Osteocyte (in vitro differentiated cells): ENCODE measurements at regions not wholly inside any gene's neighbourhood (a gene's known extent, or its start where the extent isn't known, plus 50 kb on each side); places are given as distances from the start of the nearest gene placed in this dataset.

Experiments
- DNase-seq: peaks from one replicate; pipeline ENCODE4 v3.0.0; 2021; ENCODE audit warnings: mixed read lengths; ENCODE audit not compliant: unreplicated experiment; ENCODE audit errors: extremely low spot score
- H3K27ac Mint-ChIP-seq: one replicate; pipeline ENCODE4 v1.8.0; 2021; ENCODE audit warnings: mild to moderate bottlenecking, mixed read lengths; ENCODE audit not compliant: unreplicated experiment
- H3K27me3 Mint-ChIP-seq: one replicate; pipeline ENCODE4 v1.8.0; 2021; ENCODE audit warnings: mixed read lengths; ENCODE audit not compliant: unreplicated experiment
- H3K36me3 Mint-ChIP-seq: one replicate; pipeline ENCODE4 v1.8.0; 2021; ENCODE audit warnings: mixed read lengths; ENCODE audit not compliant: unreplicated experiment
- H3K4me1 Mint-ChIP-seq: one replicate; pipeline ENCODE4 v1.8.0; 2021; ENCODE audit warnings: mixed read lengths; ENCODE audit not compliant: unreplicated experiment
- H3K4me3 Mint-ChIP-seq: one replicate; pipeline ENCODE4 v1.8.0; 2021; ENCODE audit warnings: mild to moderate bottlenecking, moderate library complexity, mixed read lengths; ENCODE audit not compliant: unreplicated experiment
- H3K9me3 Mint-ChIP-seq: one replicate; pipeline ENCODE4 v1.8.0; 2021; ENCODE audit warnings: mixed read lengths; ENCODE audit not compliant: unreplicated experiment
- TF ChIP-seq, protein P1 (sequence below): fragments of 200-600 bp; sonication (generic); IDR thresholded peaks from 2 replicates; pipeline ENCODE4 v1.5.0; 2021; ENCODE audit warnings: antibody characterized with exemption, mild to moderate bottlenecking, moderate library complexity

DNA sequence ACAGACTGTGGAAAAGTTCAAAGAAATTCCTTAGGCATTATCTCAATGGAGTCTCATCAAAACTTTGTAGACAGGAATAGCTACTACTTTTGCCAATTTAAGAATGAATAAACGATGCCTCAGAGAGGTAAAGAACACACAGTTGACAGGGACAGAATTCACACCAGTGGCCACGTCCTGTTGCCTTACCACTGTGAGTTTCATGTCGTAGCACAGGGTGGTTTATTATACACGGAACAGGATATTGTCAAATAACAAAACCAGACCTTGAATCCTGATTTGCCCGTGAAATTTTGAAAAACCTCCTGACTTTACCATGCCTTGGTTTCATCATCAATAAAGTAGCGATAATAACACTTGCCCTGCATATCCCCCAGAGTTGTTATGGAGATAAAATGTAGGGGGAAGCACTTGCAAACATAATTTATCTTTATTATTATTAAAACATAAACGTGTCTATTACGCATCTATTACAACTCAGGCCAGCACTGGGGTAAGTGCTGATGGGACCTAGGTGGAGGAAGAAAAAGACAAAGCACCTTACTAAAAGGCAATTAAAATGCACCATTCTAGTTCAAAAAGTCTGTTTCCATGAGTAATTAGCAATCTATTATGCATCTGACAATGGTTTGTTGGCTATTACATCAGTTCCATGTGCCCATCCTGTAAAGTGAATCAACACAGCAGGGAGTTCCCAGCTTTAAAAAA, 408.1 kb upstream of the RUNX1 start:
- no peak overlapping the region for H3K4me3 Mint-ChIP-seq
- no peaks in the 10 kb centered on the region for H3K9me3 Mint-ChIP-seq
- no peaks in the 10 kb centered on the region for H3K27me3 Mint-ChIP-seq
- H3K27ac Mint-ChIP-seq: no peak overlapping the region
- DNase-seq: no peak
- TF ChIP-seq, protein P1, sequence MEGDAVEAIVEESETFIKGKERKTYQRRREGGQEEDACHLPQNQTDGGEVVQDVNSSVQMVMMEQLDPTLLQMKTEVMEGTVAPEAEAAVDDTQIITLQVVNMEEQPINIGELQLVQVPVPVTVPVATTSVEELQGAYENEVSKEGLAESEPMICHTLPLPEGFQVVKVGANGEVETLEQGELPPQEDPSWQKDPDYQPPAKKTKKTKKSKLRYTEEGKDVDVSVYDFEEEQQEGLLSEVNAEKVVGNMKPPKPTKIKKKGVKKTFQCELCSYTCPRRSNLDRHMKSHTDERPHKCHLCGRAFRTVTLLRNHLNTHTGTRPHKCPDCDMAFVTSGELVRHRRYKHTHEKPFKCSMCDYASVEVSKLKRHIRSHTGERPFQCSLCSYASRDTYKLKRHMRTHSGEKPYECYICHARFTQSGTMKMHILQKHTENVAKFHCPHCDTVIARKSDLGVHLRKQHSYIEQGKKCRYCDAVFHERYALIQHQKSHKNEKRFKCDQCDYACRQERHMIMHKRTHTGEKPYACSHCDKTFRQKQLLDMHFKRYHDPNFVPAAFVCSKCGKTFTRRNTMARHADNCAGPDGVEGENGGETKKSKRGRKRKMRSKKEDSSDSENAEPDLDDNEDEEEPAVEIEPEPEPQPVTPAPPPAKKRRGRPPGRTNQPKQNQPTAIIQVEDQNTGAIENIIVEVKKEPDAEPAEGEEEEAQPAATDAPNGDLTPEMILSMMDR: no peak
- no peaks in the 10 kb centered on the region for H3K4me1 Mint-ChIP-seq
- H3K36me3 Mint-ChIP-seq: no peaks in the 10 kb centered on the region

GRCh38 chr21:35451276-35451675, 402.2 kb upstream of the RUNX1 start:
- H3K9me3 Mint-ChIP-seq: peaks cover 4% of the 10 kb centered on the region
- peaks cover 7% of the 10 kb centered on the region for H3K4me1 Mint-ChIP-seq
- no peaks in the 10 kb centered on the region for H3K36me3 Mint-ChIP-seq
- DNase-seq: no peak
- no peak overlapping the region for H3K4me3 Mint-ChIP-seq
- no peaks in the 10 kb centered on the region for H3K27me3 Mint-ChIP-seq
- TF ChIP-seq, protein P1: no peak
- no peak overlapping the region for H3K27ac Mint-ChIP-seq

GRCh38 chr21:35450830-35451229, 401.7 kb upstream of the RUNX1 start:
- Mint-ChIP-seq H3K9me3 (peaks cover 4% of the 10 kb centered on the region), H3K4me3 (no peak overlapping the region), H3K36me3 (no peaks in the 10 kb centered on the region), H3K4me1 (peaks cover 7% of the 10 kb centered on the region), H3K27me3 (no peaks in the 10 kb centered on the region), H3K27ac (no peak overlapping the region)
- TF ChIP-seq, protein P1: no peak
- no peak for DNase-seq

- Mint-ChIP-seq H3K4me3 (no peak overlapping the region), H3K27ac (no peak overlapping the region), H3K9me3 (peaks cover 4% of the 10 kb centered on the region), H3K36me3 (no peaks in the 10 kb centered on the region), H3K27me3 (no peaks in the 10 kb centered on the region), H3K4me1 (peaks cover 7% of the 10 kb centered on the region)
- TF ChIP-seq, protein P1: no peak
- DNase-seq: no peak
These were observed 400.7 kb upstream of the RUNX1 start for GRCh38 chr21:35449846-35450245.

- Mint-ChIP-seq H3K27ac (no peak overlapping the region), H3K4me1 (peaks cover 7% of the 10 kb centered on the region), H3K4me3 (no peak overlapping the region), H3K36me3 (no peaks in the 10 kb centered on the region), H3K27me3 (peaks cover 5% of the 10 kb centered on the region), H3K9me3 (peaks cover 4% of the 10 kb centered on the region)
- TF ChIP-seq, protein P1: no peak
- DNase-seq: no peak
These were observed 399.9 kb upstream of the RUNX1 start for GRCh38 chr21:35448876-35449599.
